Endothelial cell of umbilical vein (primary cell): ENCODE measurements at regions not wholly inside any gene's neighbourhood (a gene's known extent, or its start where the extent isn't known, plus 50 kb on each side); places are given as distances from the start of the nearest gene placed in this dataset.

Experiments used
- BruUV-seq: library from RNA; stranded (reverse); fragments of 400-500 nt; replicated peaks from 2 replicates; lab custom pipeline; 2021; lab: Mats Ljungman, UMichigan
- CTCF ChIA-PET: fragments of 300-600, 350-600 bp; sonication (Branson Sonifier 250); formaldehyde crosslinking; loops from one replicate; lab custom pipeline; 2021; ENCODE audit warnings: antibody characterized with exemption, inconsistent platforms; lab: Charles Lee
- POLR2A ChIA-PET: fragments of 300-600, 350-600 bp; sonication (Branson Sonifier 250); formaldehyde crosslinking; loops from one replicate; lab custom pipeline; 2021; ENCODE audit warnings: antibody characterized with exemption, inconsistent platforms; lab: Charles Lee
- DNase-seq: peaks from one replicate; pipeline ENCODE4 v3.0.0-alpha.2; 2011; ENCODE audit warnings: low read depth, low spot score
- FAIRE-seq: peaks from 2 replicates; lab custom pipeline; 2011; peaks lifted over from hg19 to GRCh38; lab: Jason Lieb, UNC
- H2AFZ ChIP-seq: 2 replicates; pipeline ENCODE4 v1.6.0; 2012; ENCODE audit warnings: low read depth, low read length, control low read depth, inconsistent platforms
- H3K27ac ChIP-seq: 2 replicates; pipeline ENCODE4 v1.5.1; 2011; ENCODE audit warnings: low read depth, mild to moderate bottlenecking, control low read depth, low read length, moderate library complexity; ENCODE audit not compliant: insufficient read depth
- H3K27me3 ChIP-seq, 2 experiments: 2 replicates each; pipeline versions ENCODE4 v1.6.0 to v1.6.1; 2011; ENCODE audit warnings: low read length in 2 of 2, mixed read lengths in 1 of 2; ENCODE audit not compliant: control insufficient read depth in 2 of 2, insufficient read depth in 2 of 2
- H3K36me3 ChIP-seq, 2 experiments: 2 replicates in 1 of 2; 3 replicates in 1 of 2; pipeline ENCODE4 v1.5.1; 2011; ENCODE audit warnings: low read length in 2 of 2, mild to moderate bottlenecking in 1 of 2, moderate library complexity in 1 of 2; ENCODE audit not compliant: control insufficient read depth in 2 of 2, insufficient read depth in 2 of 2; ENCODE audit errors: extremely low read depth in 1 of 2
- H3K4me1 ChIP-seq: 3 replicates; pipeline ENCODE4 v1.5.1; 2011; ENCODE audit warnings: mild to moderate bottlenecking, low read length; ENCODE audit not compliant: control insufficient read depth, insufficient read depth; ENCODE audit errors: extremely low read depth
- H3K4me2 ChIP-seq: 2 replicates; pipeline ENCODE4 v1.6.1; 2011; ENCODE audit warnings: low read length, control low read depth, mixed read lengths; ENCODE audit not compliant: insufficient read depth
- H3K4me3 ChIP-seq, 3 experiments: fragments of 200-600 bp in 1 of 3; sonication (generic), shearing (Covaris generic) in 1 of 3; replicated peaks in 1 of 3; 2 replicates each; pipeline ENCODE4 v1.5.1; 2011 to 2016; ENCODE audit warnings: control low read depth in 3 of 3, low read length in 3 of 3, mild to moderate bottlenecking in 2 of 3, inconsistent platforms in 1 of 3, low read depth in 1 of 3, moderate library complexity in 1 of 3; ENCODE audit not compliant: insufficient read depth in 1 of 3
- H3K79me2 ChIP-seq: 2 replicates; pipeline ENCODE4 v1.6.0; 2012; ENCODE audit warnings: low read length, inconsistent platforms; ENCODE audit not compliant: control insufficient read depth, insufficient read depth
- H3K9ac ChIP-seq: replicated peaks from 2 replicates; pipeline ENCODE3; 2011; ENCODE audit warnings: low read length, control low read depth; ENCODE audit not compliant: insufficient read depth; ENCODE audit errors: extremely low read depth
- H3K9me1 ChIP-seq: replicated peaks from 3 replicates; pipeline ENCODE4 v1.6.0; 2011; ENCODE audit warnings: mild to moderate bottlenecking, low read length; ENCODE audit not compliant: control insufficient read depth, insufficient read depth; ENCODE audit errors: extremely low read depth
- H3K9me3 ChIP-seq: replicated peaks from 2 replicates; pipeline ENCODE4 v1.5.1; 2012; ENCODE audit warnings: low read length, inconsistent platforms; ENCODE audit not compliant: control insufficient read depth, insufficient read depth
- H4K20me1 ChIP-seq: replicated peaks from 2 replicates; pipeline ENCODE3; 2011; ENCODE audit warnings: mild to moderate bottlenecking, low read length; ENCODE audit not compliant: control insufficient read depth, insufficient read depth; ENCODE audit errors: extremely low read depth
- CTCF ChIP-seq, 2 donors: IDR thresholded peaks; 1 replicate in 1 of 2; 2 replicates in 1 of 2; pipeline ENCODE4 v1.5.1; 2011; ENCODE audit warnings: low read length in 2 of 2, mild to moderate bottlenecking in 2 of 2, moderate library complexity in 2 of 2, control low read depth in 1 of 2, inconsistent platforms in 1 of 2, low read depth in 1 of 2; ENCODE audit not compliant: insufficient read depth in 1 of 2; ENCODE audit errors: extremely low read depth in 1 of 2
- EZH2 ChIP-seq: IDR thresholded peaks from 2 replicates; pipeline ENCODE4 v1.6.1; 2012; ENCODE audit warnings: borderline replicate concordance, low read depth, mild to moderate bottlenecking, moderate library complexity, low read length, inconsistent platforms; ENCODE audit not compliant: severe bottlenecking
- FOS ChIP-seq: IDR thresholded peaks from 2 replicates; pipeline ENCODE4 v1.6.1; 2011; ENCODE audit warnings: mild to moderate bottlenecking, low read length, moderate library complexity, borderline replicate concordance; ENCODE audit not compliant: insufficient read depth
- GATA2 ChIP-seq: IDR thresholded peaks from 2 replicates; pipeline ENCODE4 v1.7.0; 2011; ENCODE audit warnings: low read depth, mild to moderate bottlenecking, moderate library complexity, mixed read lengths, low read length; ENCODE audit not compliant: insufficient read length, insufficient read depth
- JUN ChIP-seq: IDR thresholded peaks from 2 replicates; pipeline ENCODE4 v1.6.1; 2011; ENCODE audit warnings: borderline replicate concordance, low read depth; ENCODE audit not compliant: insufficient read length, insufficient read depth
- MAX ChIP-seq: IDR thresholded peaks from 2 replicates; pipeline ENCODE4 v1.6.1; 2011; ENCODE audit not compliant: insufficient read depth, insufficient read length
- MYC ChIP-seq: IDR thresholded peaks from one replicate; pipeline ENCODE4 v1.6.1; 2011; ENCODE audit warnings: mild to moderate bottlenecking, low read depth, low read length
- POLR2A ChIP-seq: IDR thresholded peaks from 2 replicates; pipeline ENCODE4 v1.6.1; 2012; ENCODE audit warnings: low read depth, mild to moderate bottlenecking, control low read depth, low read length
- POLR2AphosphoS5 ChIP-seq: IDR thresholded peaks from 2 replicates; pipeline ENCODE4 v1.6.1; 2012; ENCODE audit warnings: low read depth, mild to moderate bottlenecking, control low read depth, low read length, moderate library complexity; ENCODE audit not compliant: insufficient read depth
- dilution Hi-C: fragments of 300-500 bp; cut with MboI; formaldehyde crosslinking; loops from one replicate; pipeline ENCODE4 v1.15.0; 2019; ENCODE audit warnings: low sequenced_read_pairs; ENCODE audit not compliant: extremely low pct_ligation_motif_present
- intact Hi-C: fragments of 100-400 bp; cut with micrococcal nuclease; formaldehyde crosslinking; loops from one replicate; pipeline ENCODE4 v1.10.0; 2022

- no peak overlapping the region for H2AFZ ChIP-seq
- no peak overlapping the region for H3K9ac ChIP-seq
- H3K9me3 ChIP-seq: no peaks in the 10 kb centered on the region
- no peak overlapping the region for H3K27ac ChIP-seq
- H3K79me2 ChIP-seq: no peaks in the 10 kb centered on the region
- H3K4me2 ChIP-seq: no peak overlapping the region
- H3K36me3 ChIP-seq: no peaks in the 10 kb centered on the region
- H3K4me3 ChIP-seq: no peak overlapping the region
- intact Hi-C loops: no loop called here
- TF ChIP-seq EZH2 (no peak), GATA2 (no peak), MAX (no peak), MYC (no peak), JUN (no peak), CTCF (IDR thresholded peaks at IDR 0.05; ENCODE audit: extremely low read depth in 1 of 2, insufficient read depth in 1 of 2, low read depth in 1 of 2, low read length in 2 of 2) (no peak), POLR2AphosphoS5 (no peak), POLR2A (no peak), FOS (no peak)
- POLR2A ChIA-PET: no interaction called here
- no peaks in the 10 kb centered on the region for H3K9me1 ChIP-seq
- no peaks in the 10 kb centered on the region for H4K20me1 ChIP-seq
- H3K4me1 ChIP-seq: no peaks in the 10 kb centered on the region
- no peaks in the 10 kb centered on the region for H3K27me3 ChIP-seq
- CTCF ChIA-PET: no interaction called here
- no peak for FAIRE-seq
- dilution Hi-C loops: no loop called here
- DNase-seq: no peak
- no TSS peak for BruUV-seq
These were observed 136.1 kb upstream of the PRKD1 start for GRCh38 chr14:30063746-30064145.
